HCT116 (cell line): ENCODE measurements at regions not wholly inside any gene's neighbourhood (a gene's known extent, or its start where the extent isn't known, plus 50 kb on each side); places are given as distances from the start of the nearest gene placed in this dataset.

Source experiments
- ATAC-seq: fragments of 200-7000 bp; cut with Tn5 transposase; 2 replicates; pipeline ENCODE4 v1.9.1; 2020; ENCODE audit warnings: mild to moderate bottlenecking, moderate library complexity
- BruUV-seq: library from RNA; stranded (reverse); fragments of 400-500 nt; replicated peaks from 2 replicates; lab custom pipeline; 2021; lab: Mats Ljungman, UMichigan
- CTCF ChIA-PET: fragments of 300-600 bp; sonication (Branson Sonifier 250); formaldehyde crosslinking; loops from one replicate; lab custom pipeline; 2021; ENCODE audit warnings: antibody characterized with exemption; lab: Charles Lee
- POLR2A ChIA-PET: fragments of 300-600, 350-600 bp; sonication (Branson Sonifier 250); formaldehyde crosslinking; loops from one replicate; lab custom pipeline; 2021; ENCODE audit warnings: antibody characterized with exemption; lab: Charles Lee
- RAD21 ChIA-PET, 2 experiments: fragments of 300-600 bp; sonication (Branson Sonifier 250); formaldehyde crosslinking; loops; one replicate each; lab custom pipeline; 2023; ENCODE audit warnings: low total read pairs in 2 of 2; ENCODE audit not compliant: uncharacterized antibody in 2 of 2, unreplicated experiment in 2 of 2, low non-redundant PET in 1 of 2; lab: Charles Lee
- DNase-seq: peaks from one replicate; pipeline ENCODE4 v3.0.0-alpha.2; 2010; ENCODE audit warnings: low read depth, low spot score
- H2AFZ ChIP-seq: fragments of 200-600 bp; shearing (Covaris generic), sonication (generic); 2 replicates; pipeline ENCODE4 v1.6.1; 2017; ENCODE audit warnings: low read depth, mixed run types, mixed read lengths, antibody characterized with exemption, low read length; ENCODE audit not compliant: poor library complexity, severe bottlenecking
- H3K27ac ChIP-seq: 2 replicates; pipeline ENCODE4 v1.5.1; 2012; ENCODE audit warnings: low read depth, low read length
- H3K27me3 ChIP-seq: fragments of 200-600 bp; sonication (generic); 2 replicates; pipeline ENCODE4 v1.6.1; 2016; ENCODE audit warnings: mixed run types, low read length, mixed read lengths; ENCODE audit not compliant: insufficient read depth
- H3K36me3 ChIP-seq, 2 experiments: fragments of 200-500 bp in 1 of 2; fragments of 200-600 bp in 1 of 2; sonication (Bioruptor generic) in 1 of 2; sonication (generic) in 1 of 2; 2 replicates each; pipeline versions ENCODE4 v1.5.1 to v1.6.1; 2014 to 2016; ENCODE audit warnings: low read length in 2 of 2, inconsistent platforms in 1 of 2, mixed read lengths in 1 of 2, mixed run types in 1 of 2; ENCODE audit not compliant: insufficient read depth in 2 of 2, control insufficient read depth in 1 of 2
- H3K4me1 ChIP-seq, 2 experiments: fragments of 200-600 bp in 1 of 2; sonication (generic) in 1 of 2; 2 replicates each; pipeline versions ENCODE4 v1.5.1 to v1.6.1; 2012 to 2017; ENCODE audit warnings: low read length in 2 of 2, inconsistent platforms in 1 of 2, mild to moderate bottlenecking in 1 of 2, mixed read lengths in 1 of 2, mixed run types in 1 of 2, moderate library complexity in 1 of 2; ENCODE audit not compliant: insufficient read depth in 2 of 2, control insufficient read depth in 1 of 2
- H3K4me2 ChIP-seq: fragments of 200-600 bp; sonication (generic); 2 replicates; pipeline ENCODE4 v1.6.1; 2017; ENCODE audit warnings: mixed run types, low read length, mixed read lengths
- H3K4me3 ChIP-seq, 2 experiments: fragments of 200-600 bp in 1 of 2; sonication (generic) in 1 of 2; replicated peaks in 1 of 2; 2 replicates each; pipeline ENCODE4 v1.5.1; 2011 to 2016; ENCODE audit warnings: low read length in 2 of 2, control low read depth in 1 of 2, low read depth in 1 of 2, mild to moderate bottlenecking in 1 of 2, mixed read lengths in 1 of 2, mixed run types in 1 of 2
- H3K79me2 ChIP-seq: fragments of 200-600 bp; sonication (generic); 2 replicates; pipeline ENCODE4 v1.6.1; 2017; ENCODE audit warnings: mild to moderate bottlenecking, mixed run types, low read length, moderate library complexity, mixed read lengths; ENCODE audit not compliant: insufficient read depth
- H3K9ac ChIP-seq: fragments of 200-600 bp; sonication (generic); 2 replicates; pipeline ENCODE4 v1.6.1; 2016; ENCODE audit warnings: low read length, mixed read lengths
- H3K9me2 ChIP-seq: fragments of 200-600 bp; sonication (generic), shearing (Covaris generic); 2 replicates; pipeline ENCODE4 v1.6.1; 2017; ENCODE audit warnings: mixed run types, mild to moderate bottlenecking, moderate library complexity; ENCODE audit not compliant: insufficient read depth
- H3K9me3 ChIP-seq, 2 experiments: fragments of 200-500 bp in 1 of 2; fragments of 200-600 bp in 1 of 2; sonication (Bioruptor generic) in 1 of 2; sonication (generic) in 1 of 2; 2 replicates each; pipeline ENCODE4 v1.6.1; 2014 to 2017; ENCODE audit warnings: low read length in 2 of 2, mixed read lengths in 2 of 2, inconsistent platforms in 1 of 2, low read depth in 1 of 2, mild to moderate bottlenecking in 1 of 2, mixed run types in 1 of 2, moderate library complexity in 1 of 2; ENCODE audit not compliant: control insufficient read depth in 1 of 2, insufficient read depth in 1 of 2
- H4K20me1 ChIP-seq: fragments of 200-600 bp; sonication (generic), shearing (Covaris generic); 2 replicates; pipeline ENCODE4 v1.6.1; 2017; ENCODE audit warnings: mixed run types, mild to moderate bottlenecking, moderate library complexity; ENCODE audit not compliant: insufficient read depth
- EGR1 ChIP-seq: IDR thresholded peaks from 2 replicates; pipeline ENCODE4 v1.6.1; 2012; ENCODE audit warnings: low read depth
- ELF1 ChIP-seq: IDR thresholded peaks from 2 replicates; pipeline ENCODE4 v1.6.1; 2012; ENCODE audit warnings: low read depth, borderline replicate concordance
- JUND ChIP-seq: IDR thresholded peaks from 2 replicates; pipeline ENCODE4 v1.6.1; 2012
- POLR2A ChIP-seq: IDR thresholded peaks from 2 replicates; pipeline ENCODE4 v1.7.0; 2011; ENCODE audit warnings: borderline replicate concordance; ENCODE audit not compliant: insufficient read depth, insufficient read length; ENCODE audit errors: extremely low read depth
- SRF ChIP-seq: IDR thresholded peaks from 2 replicates; pipeline ENCODE4 v1.6.1; 2012; ENCODE audit warnings: low read depth
- TCF7L2 ChIP-seq: IDR thresholded peaks from 2 replicates; pipeline ENCODE4 v1.7.0; 2011; ENCODE audit warnings: borderline replicate concordance, inconsistent platforms; ENCODE audit not compliant: insufficient read depth, insufficient read length; ENCODE audit errors: extremely low read depth
- YY1 ChIP-seq: IDR thresholded peaks from 2 replicates; pipeline ENCODE4 v1.6.1; 2011; ENCODE audit warnings: low read length, low read depth, moderate library complexity, mild to moderate bottlenecking; ENCODE audit not compliant: insufficient replicate concordance; ENCODE audit errors: extremely low read depth
- ZFX ChIP-seq: fragments of 450-650 bp; IDR thresholded peaks from 2 replicates; pipeline ENCODE4 v1.6.1; 2017
- intact Hi-C: fragments of 100-400 bp; cut with micrococcal nuclease; formaldehyde crosslinking; loops from 2 replicates; pipeline ENCODE4 v1.10.0; 2022

GRCh38 chr3:106573605-106574004 is 704.8 kb upstream of the CBLB start:
- no peaks in the 10 kb centered on the region for H3K9me2 ChIP-seq
- no peaks in the 10 kb centered on the region for H3K27me3 ChIP-seq
- no peak overlapping the region for H3K4me3 ChIP-seq
- H3K27ac ChIP-seq = no peak overlapping the region
- no peaks in the 10 kb centered on the region for H3K4me1 ChIP-seq
- ATAC-seq (no peak), DNase-seq (no peak)
- intact Hi-C loops = no loop called here
- no peaks in the 10 kb centered on the region for H3K9me3 ChIP-seq
- TF ChIP-seq YY1 (no peak), ELF1 (no peak), ZFX (no peak), SRF (peak; percentile 77), POLR2A (no peak), TCF7L2 (no peak), JUND (no peak)
- H3K36me3 ChIP-seq = no peaks in the 10 kb centered on the region
- ChIA-PET POLR2A (no interaction called here), CTCF (interaction anchor here (1.0 kb wide), 1 partner anchor 545 kb away, joined by 3 read pairs; no protein-coding TSS in a partner anchor), RAD21 (no interaction called here)
- no peaks in the 10 kb centered on the region for H3K79me2 ChIP-seq
- H4K20me1 ChIP-seq = no peaks in the 10 kb centered on the region
- no peak overlapping the region for H3K9ac ChIP-seq
- no peak overlapping the region for H2AFZ ChIP-seq
- no peak overlapping the region for H3K4me2 ChIP-seq
- no TSS peak for BruUV-seq

GRCh38 chr3:106575029-106575428 is 706.2 kb upstream of the CBLB start:
- no peaks in the 10 kb centered on the region for H3K4me1 ChIP-seq
- no peaks in the 10 kb centered on the region for H3K36me3 ChIP-seq
- DNase-seq = no peak
- no peak overlapping the region for H3K27ac ChIP-seq
- ChIA-PET CTCF (no interaction called here), RAD21 (no interaction called here), POLR2A (no interaction called here)
- no peak overlapping the region for H3K4me3 ChIP-seq
- no peak overlapping the region for H3K4me2 ChIP-seq
- H3K9me2 ChIP-seq = no peaks in the 10 kb centered on the region
- ATAC-seq = no peak
- H3K9me3 ChIP-seq = no peaks in the 10 kb centered on the region
- intact Hi-C loops = no loop called here
- H3K79me2 ChIP-seq = no peaks in the 10 kb centered on the region
- no peak overlapping the region for H3K9ac ChIP-seq
- TF ChIP-seq EGR1 = no peak
- no peak overlapping the region for H2AFZ ChIP-seq
- no peaks in the 10 kb centered on the region for H4K20me1 ChIP-seq
- no peaks in the 10 kb centered on the region for H3K27me3 ChIP-seq
- no TSS peak for BruUV-seq
